ENCODE measurements at regions not wholly inside any gene's neighbourhood (a gene's known extent, or its start where the extent isn't known, plus 50 kb on each side); places are given as distances from the start of the nearest gene placed in this dataset.

- Histone ChIP-seq H3K27me3 (ENCODE audit: low read depth, low read length) (no peaks in the 10 kb centered on the region), H3K9me3 (ENCODE audit: control insufficient read depth in 1 of 2, low read length in 2 of 2) (no peaks in the 10 kb centered on the region), H3K4me3 (ENCODE audit: low read depth in 1 of 2, low read length in 2 of 2) (no peak overlapping the region), H3K27ac (ENCODE audit: low read length) (no peak overlapping the region), H3K4me1 (ENCODE audit: control insufficient read depth in 1 of 2, insufficient read depth in 2 of 2, low read length in 2 of 2) (peaks cover 0 to 8% of the 10 kb centered on the region in 2 donors), H3K36me3 (ENCODE audit: control insufficient read depth in 1 of 2, insufficient read depth in 2 of 2, low read length in 2 of 2) (no peaks in the 10 kb centered on the region)
Observed at GRCh38 chr1:83098131-83098530, 900.8 kb downstream of the TTLL7 start.

- Histone ChIP-seq H3K27ac (ENCODE audit: low read length) (no peak overlapping the region), H3K36me3 (ENCODE audit: control insufficient read depth in 1 of 2, insufficient read depth in 2 of 2, low read length in 2 of 2) (no peaks in the 10 kb centered on the region), H3K4me1 (ENCODE audit: control insufficient read depth in 1 of 2, insufficient read depth in 2 of 2, low read length in 2 of 2) (peaks cover 0 to 4% of the 10 kb centered on the region in 2 donors), H3K27me3 (ENCODE audit: low read depth, low read length) (no peaks in the 10 kb centered on the region), H3K9me3 (ENCODE audit: control insufficient read depth in 1 of 2, low read length in 2 of 2) (no peaks in the 10 kb centered on the region), H3K4me3 (ENCODE audit: low read depth in 1 of 2, low read length in 2 of 2) (no peak overlapping the region)
Observed at GRCh38 chr1:83097715-83098114, 901.2 kb downstream of the TTLL7 start.

- H3K4me3 ChIP-seq (ENCODE audit: low read depth in 1 of 2, low read length in 2 of 2), result no peak overlapping the region
- H3K4me1 ChIP-seq (ENCODE audit: control insufficient read depth in 1 of 2, insufficient read depth in 2 of 2, low read length in 2 of 2), result no peaks in the 10 kb centered on the region
- H3K36me3 ChIP-seq (ENCODE audit: control insufficient read depth in 1 of 2, insufficient read depth in 2 of 2, low read length in 2 of 2), result no peaks in the 10 kb centered on the region
- no peaks in the 10 kb centered on the region for H3K27me3 ChIP-seq (ENCODE audit: low read depth, low read length)
- H3K27ac ChIP-seq (ENCODE audit: low read length), result no peak overlapping the region
- H3K9me3 ChIP-seq (ENCODE audit: control insufficient read depth in 1 of 2, low read length in 2 of 2), result no peaks in the 10 kb centered on the region
Observed at GRCh38 chr1:83095570-83095969, 903.4 kb downstream of the TTLL7 start.

- H3K27ac ChIP-seq (ENCODE audit: low read length), result no peak overlapping the region
- no peaks in the 10 kb centered on the region for H3K9me3 ChIP-seq (ENCODE audit: control insufficient read depth in 1 of 2, low read length in 2 of 2)
- H3K4me1 ChIP-seq (ENCODE audit: control insufficient read depth in 1 of 2, insufficient read depth in 2 of 2, low read length in 2 of 2), result no peaks in the 10 kb centered on the region
- no peak overlapping the region for H3K4me3 ChIP-seq (ENCODE audit: low read depth in 1 of 2, low read length in 2 of 2)
- no peaks in the 10 kb centered on the region for H3K27me3 ChIP-seq (ENCODE audit: low read depth, low read length)
- no peaks in the 10 kb centered on the region for H3K36me3 ChIP-seq (ENCODE audit: control insufficient read depth in 1 of 2, insufficient read depth in 2 of 2, low read length in 2 of 2)
Observed at GRCh38 chr1:83090195-83090594, 908.7 kb downstream of the TTLL7 start.

GRCh38 chr1:83087851-83088250, 911.1 kb downstream of the TTLL7 start:
- no peaks in the 10 kb centered on the region for H3K4me1 ChIP-seq (ENCODE audit: control insufficient read depth in 1 of 2, insufficient read depth in 2 of 2, low read length in 2 of 2)
- H3K36me3 ChIP-seq (ENCODE audit: control insufficient read depth in 1 of 2, insufficient read depth in 2 of 2, low read length in 2 of 2), result no peaks in the 10 kb centered on the region
- no peak overlapping the region for H3K27ac ChIP-seq (ENCODE audit: low read length)
- no peaks in the 10 kb centered on the region for H3K27me3 ChIP-seq (ENCODE audit: low read depth, low read length)
- no peaks in the 10 kb centered on the region for H3K9me3 ChIP-seq (ENCODE audit: control insufficient read depth in 1 of 2, low read length in 2 of 2)
- H3K4me3 ChIP-seq (ENCODE audit: low read depth in 1 of 2, low read length in 2 of 2), result no peak overlapping the region

- Histone ChIP-seq H3K27ac (ENCODE audit: low read length) (no peak overlapping the region), H3K4me3 (ENCODE audit: low read depth in 1 of 2, low read length in 2 of 2) (no peak overlapping the region)
Observed at GRCh38 chr1:83086986-83087512, 911.9 kb downstream of the TTLL7 start.

GRCh38 chr1:83086346-83086745, 912.6 kb downstream of the TTLL7 start:
- Histone ChIP-seq H3K36me3 (ENCODE audit: control insufficient read depth in 1 of 2, insufficient read depth in 2 of 2, low read length in 2 of 2) (no peaks in the 10 kb centered on the region), H3K4me1 (ENCODE audit: control insufficient read depth in 1 of 2, insufficient read depth in 2 of 2, low read length in 2 of 2) (no peaks in the 10 kb centered on the region), H3K9me3 (ENCODE audit: control insufficient read depth in 1 of 2, low read length in 2 of 2) (no peaks in the 10 kb centered on the region), H3K4me3 (ENCODE audit: low read depth in 1 of 2, low read length in 2 of 2) (no peak overlapping the region), H3K27me3 (ENCODE audit: low read depth, low read length) (no peaks in the 10 kb centered on the region), H3K27ac (ENCODE audit: low read length) (no peak overlapping the region)

More at GRCh38 chr1:83086986-83087512, 911.9 kb downstream of the TTLL7 start:
- no peaks in the 10 kb centered on the region for H3K27me3 ChIP-seq (ENCODE audit: low read depth, low read length)
- H3K9me3 ChIP-seq (ENCODE audit: control insufficient read depth in 1 of 2, low read length in 2 of 2), result no peaks in the 10 kb centered on the region
- H3K4me1 ChIP-seq (ENCODE audit: control insufficient read depth in 1 of 2, insufficient read depth in 2 of 2, low read length in 2 of 2), result no peaks in the 10 kb centered on the region
- no peaks in the 10 kb centered on the region for H3K36me3 ChIP-seq (ENCODE audit: control insufficient read depth in 1 of 2, insufficient read depth in 2 of 2, low read length in 2 of 2)

- H3K4me1 ChIP-seq (ENCODE audit: control insufficient read depth in 1 of 2, insufficient read depth in 2 of 2, low read length in 2 of 2), result no peaks in the 10 kb centered on the region
- no peaks in the 10 kb centered on the region for H3K9me3 ChIP-seq (ENCODE audit: control insufficient read depth in 1 of 2, low read length in 2 of 2)
- H3K27me3 ChIP-seq (ENCODE audit: low read depth, low read length), result no peaks in the 10 kb centered on the region
- H3K4me3 ChIP-seq (ENCODE audit: low read depth in 1 of 2, low read length in 2 of 2), result no peak overlapping the region
- H3K36me3 ChIP-seq (ENCODE audit: control insufficient read depth in 1 of 2, insufficient read depth in 2 of 2, low read length in 2 of 2), result no peaks in the 10 kb centered on the region
- no peak overlapping the region for H3K27ac ChIP-seq (ENCODE audit: low read length)
Observed at GRCh38 chr1:83083589-83084224, 915.2 kb downstream of the TTLL7 start.

- no peaks in the 10 kb centered on the region for H3K9me3 ChIP-seq (ENCODE audit: control insufficient read depth in 1 of 2, low read length in 2 of 2)
- H3K36me3 ChIP-seq (ENCODE audit: control insufficient read depth in 1 of 2, insufficient read depth in 2 of 2, low read length in 2 of 2), result no peaks in the 10 kb centered on the region
- H3K27me3 ChIP-seq (ENCODE audit: low read depth, low read length), result no peaks in the 10 kb centered on the region
- H3K4me1 ChIP-seq (ENCODE audit: control insufficient read depth in 1 of 2, insufficient read depth in 2 of 2, low read length in 2 of 2), result no peaks in the 10 kb centered on the region
- H3K4me3 ChIP-seq (ENCODE audit: low read depth in 1 of 2, low read length in 2 of 2), result no peak overlapping the region
- H3K27ac ChIP-seq (ENCODE audit: low read length), result no peak overlapping the region
Observed at GRCh38 chr1:83077411-83077810, 921.5 kb downstream of the TTLL7 start.

GRCh38 chr1:83075107-83075506, 923.8 kb downstream of the TTLL7 start:
- H3K4me3 ChIP-seq (ENCODE audit: low read depth in 1 of 2, low read length in 2 of 2), result no peak overlapping the region
- H3K36me3 ChIP-seq (ENCODE audit: control insufficient read depth in 1 of 2, insufficient read depth in 2 of 2, low read length in 2 of 2), result no peaks in the 10 kb centered on the region
- H3K27me3 ChIP-seq (ENCODE audit: low read depth, low read length), result no peaks in the 10 kb centered on the region
- no peak overlapping the region for H3K27ac ChIP-seq (ENCODE audit: low read length)
- no peaks in the 10 kb centered on the region for H3K9me3 ChIP-seq (ENCODE audit: control insufficient read depth in 1 of 2, low read length in 2 of 2)
- no peaks in the 10 kb centered on the region for H3K4me1 ChIP-seq (ENCODE audit: control insufficient read depth in 1 of 2, insufficient read depth in 2 of 2, low read length in 2 of 2)

- no peaks in the 10 kb centered on the region for H3K36me3 ChIP-seq (ENCODE audit: control insufficient read depth in 1 of 2, insufficient read depth in 2 of 2, low read length in 2 of 2)
- no peak overlapping the region for H3K4me3 ChIP-seq (ENCODE audit: low read depth in 1 of 2, low read length in 2 of 2)
- no peaks in the 10 kb centered on the region for H3K27me3 ChIP-seq (ENCODE audit: low read depth, low read length)
- H3K27ac ChIP-seq (ENCODE audit: low read length), result no peak overlapping the region
- H3K9me3 ChIP-seq (ENCODE audit: control insufficient read depth in 1 of 2, low read length in 2 of 2), result peaks cover 0 to 6% of the 10 kb centered on the region in 2 donors
- H3K4me1 ChIP-seq (ENCODE audit: control insufficient read depth in 1 of 2, insufficient read depth in 2 of 2, low read length in 2 of 2), result no peaks in the 10 kb centered on the region
Observed at GRCh38 chr1:83067954-83068353, 931.0 kb downstream of the TTLL7 start.
